H1 (cell line): ENCODE measurements at regions not wholly inside any gene's neighbourhood (a gene's known extent, or its start where the extent isn't known, plus 50 kb on each side); places are given as distances from the start of the nearest gene placed in this dataset.

ENCODE experiments used
- CTCF ChIA-PET: fragments of 300-600 bp; sonication (Branson Sonifier 250); formaldehyde crosslinking; loops from one replicate; lab custom pipeline; 2021; ENCODE audit not compliant: partially characterized antibody; lab: Charles Lee
- POLR2A ChIA-PET: fragments of 300-600 bp; sonication (Branson Sonifier 250); formaldehyde crosslinking; loops from one replicate; lab custom pipeline; 2021; ENCODE audit warnings: inconsistent platforms; ENCODE audit not compliant: partially characterized antibody; lab: Charles Lee
- DNase-seq, 2 experiments: peaks; one replicate each; pipeline versions ENCODE4 v3.0.0 to v3.0.0-alpha.2; 2010 to 2022; ENCODE audit warnings: low spot score in 2 of 2, low read depth in 1 of 2, mixed read lengths in 1 of 2
- FAIRE-seq: peaks from 2 replicates; lab custom pipeline; 2011; peaks lifted over from hg19 to GRCh38; lab: Jason Lieb, UNC
- H2AFZ ChIP-seq: 2 replicates; pipeline ENCODE4 v1.8.1; 2012; ENCODE audit warnings: low read length, inconsistent platforms
- H2AK5ac ChIP-seq: 2 replicates; pipeline ENCODE4 v1.6.1; 2013; ENCODE audit warnings: low read depth, low read length
- H2BK120ac ChIP-seq: replicated peaks from 2 replicates; pipeline ENCODE3; 2013; ENCODE audit warnings: low read depth, low read length, inconsistent platforms
- H2BK12ac ChIP-seq: 2 replicates; pipeline ENCODE4 v1.6.1; 2013; ENCODE audit warnings: low read depth, low read length
- H2BK15ac ChIP-seq: 2 replicates; pipeline ENCODE4 v1.6.1; 2013; ENCODE audit warnings: low read length
- H2BK20ac ChIP-seq: 2 replicates; pipeline ENCODE4 v1.6.1; 2013; ENCODE audit warnings: low read length
- H2BK5ac ChIP-seq: 2 replicates; pipeline ENCODE4 v1.6.1; 2013; ENCODE audit warnings: low read depth, low read length
- H3K14ac ChIP-seq: 2 replicates; pipeline ENCODE4 v1.6.1; 2013; ENCODE audit warnings: inconsistent platforms; ENCODE audit not compliant: insufficient read length
- H3K18ac ChIP-seq: 2 replicates; pipeline ENCODE4 v1.6.1; 2013; ENCODE audit warnings: low read length; ENCODE audit errors: extremely low read depth
- H3K23ac ChIP-seq: 2 replicates; pipeline ENCODE4 v1.6.1; 2013; ENCODE audit warnings: inconsistent platforms; ENCODE audit not compliant: insufficient read length
- H3K23me2 ChIP-seq: 2 replicates; pipeline ENCODE4 v1.6.1; 2013; ENCODE audit warnings: low read depth, low read length
- H3K27ac ChIP-seq: 2 replicates; pipeline ENCODE4 v1.6.1; 2011; ENCODE audit warnings: low read depth, low read length, inconsistent platforms
- H3K27me3 ChIP-seq, 4 experiments: replicated peaks in 1 of 4; 1 replicate in 1 of 4; 2 replicates in 3 of 4; pipeline versions ENCODE4 v1.6.1 to v1.8.1; 2011 to 2013; ENCODE audit warnings: low read length in 3 of 4, mild to moderate bottlenecking in 3 of 4, inconsistent platforms in 2 of 4, mixed read lengths in 2 of 4, moderate library complexity in 1 of 4; ENCODE audit not compliant: control insufficient read depth in 3 of 4, insufficient read depth in 3 of 4; ENCODE audit errors: extremely low read depth in 1 of 4
- H3K36me3 ChIP-seq, 4 experiments: 2 replicates each; pipeline versions ENCODE4 v1.6.1 to v1.8.1; 2011 to 2013; ENCODE audit warnings: mild to moderate bottlenecking in 4 of 4, low read length in 3 of 4, moderate library complexity in 2 of 4, control low read depth in 1 of 4, inconsistent platforms in 1 of 4; ENCODE audit not compliant: insufficient read depth in 4 of 4, control insufficient read depth in 2 of 4
- H3K4ac ChIP-seq: replicated peaks from 2 replicates; pipeline ENCODE3; 2013; ENCODE audit warnings: low read length, low read depth, mixed read lengths, inconsistent platforms; ENCODE audit not compliant: insufficient read length
- H3K4me1 ChIP-seq, 4 experiments: replicated peaks in 1 of 4; 1 replicate in 1 of 4; 2 replicates in 3 of 4; pipeline versions ENCODE4 v1.6.1 to v1.8.1; 2011 to 2013; ENCODE audit warnings: low read length in 3 of 4, inconsistent platforms in 2 of 4, mixed read lengths in 1 of 4; ENCODE audit not compliant: insufficient read depth in 4 of 4, control insufficient read depth in 3 of 4
- H3K4me2 ChIP-seq, 2 experiments: 2 replicates each; pipeline versions ENCODE4 v1.6.1 to v1.8.1; 2011 to 2013; ENCODE audit warnings: low read depth in 2 of 2, low read length in 2 of 2, control low read depth in 1 of 2, inconsistent platforms in 1 of 2, mild to moderate bottlenecking in 1 of 2; ENCODE audit not compliant: insufficient read depth in 1 of 2
- H3K4me3 ChIP-seq, 4 experiments: fragments of 200-600, 300-600 bp in 1 of 4; sonication (generic), shearing (Covaris generic), sonication (Bioruptor Twin) in 1 of 4; 2 replicates each; pipeline versions ENCODE4 v1.5.1 to v1.8.1; 2011 to 2016; ENCODE audit warnings: low read length in 4 of 4, low read depth in 3 of 4, control low read depth in 2 of 4, inconsistent platforms in 2 of 4, mild to moderate bottlenecking in 2 of 4, mixed read lengths in 1 of 4, moderate library complexity in 1 of 4; ENCODE audit not compliant: insufficient read depth in 2 of 4; ENCODE audit errors: extremely low read depth in 1 of 4
- H3K56ac ChIP-seq: replicated peaks from 2 replicates; pipeline ENCODE3; 2013; ENCODE audit warnings: low read depth, mild to moderate bottlenecking, mixed read lengths, low read length, inconsistent platforms; ENCODE audit not compliant: insufficient read length
- H3K79me1 ChIP-seq: 2 replicates; pipeline ENCODE4 v1.6.1; 2013; ENCODE audit warnings: low read depth, low read length, control low read depth
- H3K79me2 ChIP-seq, 2 experiments: 2 replicates each; pipeline versions ENCODE4 v1.6.1 to v1.8.1; 2012 to 2013; ENCODE audit warnings: low read length in 2 of 2, mild to moderate bottlenecking in 2 of 2, inconsistent platforms in 1 of 2; ENCODE audit not compliant: insufficient read depth in 2 of 2, control insufficient read depth in 1 of 2
- H3K9ac ChIP-seq, 4 experiments: replicated peaks in 1 of 4; 1 replicate in 1 of 4; 2 replicates in 3 of 4; pipeline versions ENCODE4 v1.6.1 to v1.8.1; 2011 to 2013; ENCODE audit warnings: low read depth in 3 of 4, low read length in 3 of 4, control low read depth in 2 of 4, mild to moderate bottlenecking in 2 of 4, moderate library complexity in 2 of 4, inconsistent platforms in 1 of 4; ENCODE audit errors: extremely low read depth in 1 of 4
- H3K9me3 ChIP-seq, 2 experiments: 2 replicates each; pipeline versions ENCODE4 v1.6.1 to v1.8.1; 2012 to 2013; ENCODE audit warnings: mild to moderate bottlenecking in 2 of 2, moderate library complexity in 2 of 2, control low read depth in 1 of 2, inconsistent platforms in 1 of 2, low read depth in 1 of 2, low read length in 1 of 2, mixed read lengths in 1 of 2; ENCODE audit not compliant: insufficient read depth in 2 of 2
- H4K20me1 ChIP-seq, 2 experiments: replicated peaks in 1 of 2; 2 replicates each; pipeline versions ENCODE3 to v1.8.1; 2011 to 2013; ENCODE audit warnings: inconsistent platforms in 2 of 2, low read length in 2 of 2, mild to moderate bottlenecking in 1 of 2; ENCODE audit not compliant: insufficient read depth in 2 of 2, control insufficient read depth in 1 of 2
- H4K5ac ChIP-seq: 2 replicates; pipeline ENCODE4 v1.6.1; 2013; ENCODE audit warnings: low read length, low read depth, mixed read lengths, inconsistent platforms; ENCODE audit not compliant: insufficient read length
- H4K8ac ChIP-seq: 2 replicates; pipeline ENCODE4 v1.8.0; 2013; ENCODE audit warnings: mild to moderate bottlenecking, moderate library complexity, low read length, inconsistent platforms; ENCODE audit not compliant: insufficient read depth; ENCODE audit errors: extremely low read depth
- H4K91ac ChIP-seq: replicated peaks from 2 replicates; pipeline ENCODE3; 2013; ENCODE audit warnings: low read length, mixed read lengths, inconsistent platforms; ENCODE audit not compliant: insufficient read length
- ATF3 ChIP-seq: IDR thresholded peaks from 2 replicates; pipeline ENCODE4 v1.6.1; 2011; ENCODE audit warnings: low read depth, mild to moderate bottlenecking, low read length; ENCODE audit not compliant: insufficient read depth
- BACH1 ChIP-seq: IDR thresholded peaks from 2 replicates; pipeline ENCODE4 v1.6.1; 2012; ENCODE audit warnings: low read length, improper control_type of control experiment
- CREB1 ChIP-seq: IDR thresholded peaks from 2 replicates; pipeline ENCODE4 v1.6.1; 2012; ENCODE audit warnings: inconsistent platforms
- EP300 ChIP-seq, 2 experiments: IDR thresholded peaks; 1 replicate in 1 of 2; 2 replicates in 1 of 2; pipeline ENCODE4 v1.6.1; 2011 to 2012; ENCODE audit warnings: low read depth in 2 of 2, low read length in 2 of 2, mild to moderate bottlenecking in 2 of 2, borderline replicate concordance in 1 of 2, inconsistent platforms in 1 of 2, moderate library complexity in 1 of 2
- FOSL1 ChIP-seq: IDR thresholded peaks from 2 replicates; pipeline ENCODE4 v1.6.1; 2011; ENCODE audit warnings: mild to moderate bottlenecking, low read depth, low read length, moderate library complexity; ENCODE audit not compliant: insufficient read depth
- JUN ChIP-seq: IDR thresholded peaks from 2 replicates; pipeline ENCODE4 v1.6.1; 2011; ENCODE audit warnings: low read depth, mild to moderate bottlenecking, improper control_type of control experiment, low read length
- JUND ChIP-seq: IDR thresholded peaks from 2 replicates; pipeline ENCODE4 v1.6.1; 2011; ENCODE audit warnings: mild to moderate bottlenecking, improper control_type of control experiment, low read length
- KDM4A ChIP-seq: IDR thresholded peaks from one replicate; pipeline ENCODE4 v1.7.1; 2012; ENCODE audit warnings: low read depth, mild to moderate bottlenecking, moderate library complexity, low read length, inconsistent platforms; ENCODE audit not compliant: severe bottlenecking
- NANOG ChIP-seq: IDR thresholded peaks from 2 replicates; pipeline ENCODE4 v1.6.1; 2011; ENCODE audit warnings: low read length, low read depth, mild to moderate bottlenecking, inconsistent platforms; ENCODE audit not compliant: insufficient read depth, poor library complexity, severe bottlenecking
- PHF8 ChIP-seq: fragments of 200-600 bp; sonication (generic); conservative IDR thresholded peaks from 2 replicates; pipeline ENCODE4 v1.7.1; 2012; ENCODE audit warnings: low read depth, mild to moderate bottlenecking, inconsistent platforms, low read length, moderate library complexity
- SP1 ChIP-seq: IDR thresholded peaks from 2 replicates; pipeline ENCODE4 v1.6.1; 2011; ENCODE audit warnings: low read depth, low read length
- SP2 ChIP-seq: IDR thresholded peaks from 2 replicates; pipeline ENCODE4 v1.6.1; 2012; ENCODE audit warnings: mild to moderate bottlenecking, low read length, inconsistent platforms

- no peak overlapping the region for H3K4me3 ChIP-seq
- H3K4me1 ChIP-seq: no peaks in the 10 kb centered on the region
- DNase-seq (no peak), FAIRE-seq (no peak)
- H4K8ac ChIP-seq: no peak overlapping the region
- H3K23ac ChIP-seq: no peak overlapping the region
- no peaks in the 10 kb centered on the region for H3K23me2 ChIP-seq
- no peak overlapping the region for H3K4ac ChIP-seq
- no peak overlapping the region for H2BK120ac ChIP-seq
- H2BK20ac ChIP-seq: no peak overlapping the region
- no peak overlapping the region for H2BK12ac ChIP-seq
- no peaks in the 10 kb centered on the region for H3K79me2 ChIP-seq
- no peak overlapping the region for H2BK5ac ChIP-seq
- H3K9ac ChIP-seq: no peak overlapping the region
- no peaks in the 10 kb centered on the region for H3K79me1 ChIP-seq
- POLR2A ChIA-PET: interaction anchor here (0.6 kb wide), 1 partner anchor 75 kb away, joined by 3 read pairs; no protein-coding TSS in a partner anchor
- no peak overlapping the region for H2AFZ ChIP-seq
- no peak overlapping the region for H2BK15ac ChIP-seq
- H3K4me2 ChIP-seq: no peak overlapping the region
- H3K36me3 ChIP-seq: no peaks in the 10 kb centered on the region
- H3K27ac ChIP-seq: no peak overlapping the region
- H2AK5ac ChIP-seq: no peak overlapping the region
- H4K5ac ChIP-seq: no peak overlapping the region
- TF ChIP-seq PHF8: no peak
- TF ChIP-seq FOSL1: no peak
- TF ChIP-seq ATF3: no peak
- no peak for TF ChIP-seq EP300 (IDR thresholded peaks at IDR 0.05; ENCODE audit: borderline replicate concordance in 1 of 2, low read depth in 2 of 2, low read length in 2 of 2)
- no peak for TF ChIP-seq JUN
- TF ChIP-seq KDM4A: no peak
- TF ChIP-seq BACH1: no peak
- TF ChIP-seq JUND: no peak
- no peak for TF ChIP-seq SP2
- TF ChIP-seq NANOG: no peak
- no peak for TF ChIP-seq CREB1
- TF ChIP-seq SP1: no peak
- no peak overlapping the region for H4K91ac ChIP-seq
- CTCF ChIA-PET: no interaction called here
- no peak overlapping the region for H3K56ac ChIP-seq
- H3K18ac ChIP-seq: no peak overlapping the region
- H3K14ac ChIP-seq: no peak overlapping the region
- H3K27me3 ChIP-seq: no peaks in the 10 kb centered on the region
- H3K9me3 ChIP-seq: no peaks in the 10 kb centered on the region
- no peaks in the 10 kb centered on the region for H4K20me1 ChIP-seq
Observed at GRCh38 chr2:126568734-126569133, 87.2 kb upstream of the GYPC start.
